ENCODE measurements at regions not wholly inside any gene's neighbourhood (a gene's known extent, or its start where the extent isn't known, plus 50 kb on each side); places are given as distances from the start of the nearest gene placed in this dataset.

DNA sequence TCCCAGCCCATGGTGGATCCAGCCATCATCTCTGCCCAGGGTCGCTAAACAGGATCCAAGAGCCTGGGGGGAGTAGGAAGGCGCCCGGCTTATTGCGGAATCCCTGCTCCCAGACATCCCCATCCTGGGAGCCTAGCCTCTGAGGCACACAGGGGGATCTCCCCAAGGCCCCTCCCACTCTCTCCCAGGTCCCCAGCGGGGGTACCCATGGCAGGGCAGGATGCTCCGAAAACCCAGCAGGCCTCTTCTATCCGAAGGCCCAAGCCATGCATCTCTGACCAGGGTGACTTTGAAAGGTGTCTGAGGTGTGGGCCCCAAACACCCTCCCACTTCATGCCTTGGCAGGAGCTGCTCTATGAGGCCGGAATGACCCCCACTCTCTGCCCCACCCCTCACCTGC, 81.7 kb upstream of the RUFY1 start:
- no peak for DNase-seq
- H3K4me1 ChIP-seq: no peaks in the 10 kb centered on the region
- intact Hi-C loops (cut with DNase I): no loop called here
- no peak overlapping the region for H3K27ac ChIP-seq
- H3K4me3 ChIP-seq: no peak overlapping the region
- no peaks in the 10 kb centered on the region for H3K27me3 ChIP-seq
- no peak for TF ChIP-seq POLR2A (IDR thresholded peaks at IDR 0.05)
- no peak for TF ChIP-seq CTCF (IDR thresholded peaks at IDR 0.05)
- H3K36me3 ChIP-seq: no peaks in the 10 kb centered on the region
- WGBS, 2 donors: 60 to 100% methylated on average over 1 to 3 of the region's 8 CpGs
- H3K9me3 ChIP-seq: peaks cover 0 to 8% (median 0%) of the 10 kb centered on the region in 3 donors

DNA sequence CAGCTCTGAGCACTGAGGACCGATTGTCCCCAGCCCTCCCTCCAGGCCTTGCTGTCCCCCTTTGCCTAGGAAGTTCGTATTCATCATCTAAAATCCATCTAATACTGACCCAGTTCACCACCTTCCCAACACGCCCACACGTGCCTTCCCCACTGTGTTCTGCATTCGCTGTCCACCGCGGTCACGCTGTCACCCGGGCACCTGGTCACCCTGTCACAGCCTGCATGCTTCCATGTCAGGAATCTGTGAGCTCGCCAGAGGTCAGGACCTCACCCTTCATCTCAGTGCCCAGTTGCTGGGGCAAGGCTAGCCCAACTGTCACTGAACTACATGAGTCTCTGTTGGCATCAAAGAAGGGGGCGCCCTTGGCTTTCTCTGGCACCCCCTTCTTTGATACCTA, 82.9 kb upstream of the RUFY1 start:
- H3K27ac ChIP-seq: no peak overlapping the region
- H3K27me3 ChIP-seq: no peaks in the 10 kb centered on the region
- H3K4me3 ChIP-seq: no peak overlapping the region
- 92 to 96% methylated on average over 9 to 10 of the region's 11 CpGs for WGBS, 2 donors
- TF ChIP-seq CTCF (IDR thresholded peaks at IDR 0.05) (no peak), POLR2A (IDR thresholded peaks at IDR 0.05) (no peak)
- no peaks in the 10 kb centered on the region for H3K4me1 ChIP-seq
- no peak for DNase-seq
- H3K36me3 ChIP-seq: no peaks in the 10 kb centered on the region
- intact Hi-C loops (cut with DNase I): no loop called here
- H3K9me3 ChIP-seq: peaks cover 0 to 8% (median 0%) of the 10 kb centered on the region in 3 donors

GRCh38 chr5:179464631-179465030, 85.7 kb upstream of the RUFY1 start:
- intact Hi-C loops (cut with DNase I): no loop called here
- Histone ChIP-seq H3K27ac (no peak overlapping the region), H3K4me3 (no peak overlapping the region), H3K36me3 (no peaks in the 10 kb centered on the region), H3K9me3 (peaks cover 0 to 8% (median 0%) of the 10 kb centered on the region in 3 donors), H3K4me1 (no peaks in the 10 kb centered on the region), H3K27me3 (peaks cover 0 to 5% (median 0%) of the 10 kb centered on the region in 4 donors)
- WGBS, 2 donors: 89 to 90% methylated on average over 8 to 10 of the region's 10 CpGs
- DNase-seq: no peak
- TF ChIP-seq POLR2A (IDR thresholded peaks at IDR 0.05) (no peak), CTCF (IDR thresholded peaks at IDR 0.05) (no peak)

DNA sequence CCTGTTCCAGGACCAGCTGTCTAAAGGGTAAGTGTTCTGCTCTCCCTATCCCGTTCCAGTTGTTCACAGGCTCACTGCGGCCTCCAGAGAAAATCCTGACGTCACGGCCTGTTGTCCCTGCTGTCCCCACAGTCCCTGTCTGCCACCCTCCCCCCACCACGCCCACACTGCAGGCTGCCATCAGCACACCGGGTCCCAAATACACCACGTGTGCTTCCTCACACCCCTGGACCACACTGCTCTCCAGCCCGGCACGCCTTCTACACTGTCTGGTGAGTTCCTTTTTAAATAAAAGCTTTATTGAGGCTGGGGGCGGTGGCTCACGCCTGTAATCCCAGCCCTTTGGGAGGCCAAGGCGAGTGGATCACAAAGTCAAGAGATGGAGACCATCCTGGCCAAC, 88.3 kb upstream of the RUFY1 start:
- H3K27me3 ChIP-seq: peaks cover 0 to 19% (median 0%) of the 10 kb centered on the region in 4 donors
- no peak for DNase-seq
- H3K4me1 ChIP-seq: no peaks in the 10 kb centered on the region
- H3K4me3 ChIP-seq: no peak overlapping the region
- WGBS, 2 donors: 79 to 87% methylated on average over 9 to 12 of the region's 12 CpGs
- TF ChIP-seq CTCF (IDR thresholded peaks at IDR 0.05) (no peak), POLR2A (IDR thresholded peaks at IDR 0.05) (no peak)
- peaks cover 0 to 8% (median 0%) of the 10 kb centered on the region in 3 donors for H3K9me3 ChIP-seq
- no peaks in the 10 kb centered on the region for H3K36me3 ChIP-seq
- H3K27ac ChIP-seq: no peak overlapping the region
- intact Hi-C loops (cut with DNase I): no loop called here

GRCh38 chr5:179461576-179461975, 88.8 kb upstream of the RUFY1 start:
- 82 to 88% methylated on average over 3 of the region's 3 CpGs for WGBS, 2 donors
- Histone ChIP-seq H3K27me3 (peaks cover 0 to 19% (median 0%) of the 10 kb centered on the region in 4 donors), H3K27ac (no peak overlapping the region), H3K4me1 (no peaks in the 10 kb centered on the region), H3K4me3 (no peak overlapping the region), H3K9me3 (peaks cover 0 to 8% (median 0%) of the 10 kb centered on the region in 3 donors), H3K36me3 (no peaks in the 10 kb centered on the region)
- intact Hi-C loops (cut with DNase I): no loop called here
- no peak for DNase-seq
- TF ChIP-seq POLR2A (IDR thresholded peaks at IDR 0.05): no peak
- TF ChIP-seq CTCF (IDR thresholded peaks at IDR 0.05): no peak
